MG63 (cell line): ENCODE measurements at regions not wholly inside any gene's neighbourhood (a gene's known extent, or its start where the extent isn't known, plus 50 kb on each side); places are given as distances from the start of the nearest gene placed in this dataset.

Experiments
- DNase-seq: peaks from one replicate; pipeline ENCODE4 v3.0.0-alpha.2; 2020
- H3K27me3 ChIP-seq: fragments of 250-450 bp; sonication (Bioruptor Pico); 2 replicates; pipeline ENCODE4 v1.5.1; 2020; ENCODE audit warnings: mild to moderate bottlenecking, moderate library complexity
- H3K36me3 ChIP-seq: fragments of 250-450 bp; sonication (Bioruptor Pico); 2 replicates; pipeline ENCODE4 v1.5.1; 2020; ENCODE audit warnings: mild to moderate bottlenecking, moderate library complexity
- H3K4me3 ChIP-seq: fragments of 250-450 bp; sonication (Bioruptor Pico); 2 replicates; pipeline ENCODE4 v1.5.1; 2020; ENCODE audit warnings: mild to moderate bottlenecking, moderate library complexity
- H3K9me3 ChIP-seq: fragments of 250-450 bp; sonication (Bioruptor Pico); 2 replicates; pipeline ENCODE4 v1.5.1; 2020; ENCODE audit warnings: mild to moderate bottlenecking, moderate library complexity

- Histone ChIP-seq H3K36me3 (no peaks in the 10 kb centered on the region), H3K4me3 (no peak overlapping the region), H3K27me3 (peaks cover 3% of the 10 kb centered on the region; the same call in 1 of the 2 replicates), H3K9me3 (no peaks in the 10 kb centered on the region)
- DNase-seq, result no peak
These were observed 157.3 kb downstream of the ASCL4 start for GRCh38 chr12:107931761-107932160.

GRCh38 chr12:107938446-107938845 lies 163.9 kb downstream of the ASCL4 start:
- Histone ChIP-seq H3K4me3 (no peak overlapping the region), H3K36me3 (no peaks in the 10 kb centered on the region), H3K27me3 (peaks cover 3% of the 10 kb centered on the region; the same call in 1 of the 2 replicates), H3K9me3 (no peaks in the 10 kb centered on the region; the same call in 1 of the 2 replicates)
- no peak for DNase-seq

- H3K4me3 ChIP-seq, result no peak overlapping the region
- peaks cover 9% of the 10 kb centered on the region for H3K27me3 ChIP-seq
- peaks cover 2% of the 10 kb centered on the region; the same call in 1 of the 2 replicates for H3K9me3 ChIP-seq
- no peak for DNase-seq
- H3K36me3 ChIP-seq, result no peaks in the 10 kb centered on the region
These were observed 174.0 kb downstream of the ASCL4 start for GRCh38 chr12:107948391-107948945.

- H3K9me3 ChIP-seq, result no peaks in the 10 kb centered on the region
- no peaks in the 10 kb centered on the region for H3K36me3 ChIP-seq
- DNase-seq, result no peak
- H3K4me3 ChIP-seq, result no peak overlapping the region
- H3K27me3 ChIP-seq, result peaks cover 3% of the 10 kb centered on the region
These were observed 176.5 kb downstream of the ASCL4 start for GRCh38 chr12:107951024-107951423.

- Histone ChIP-seq H3K9me3 (no peaks in the 10 kb centered on the region), H3K4me3 (no peak overlapping the region), H3K27me3 (no peaks in the 10 kb centered on the region; the same call in 1 of the 2 replicates), H3K36me3 (no peaks in the 10 kb centered on the region)
- no peak for DNase-seq
These were observed 173.0 kb upstream of the WSCD2 start for GRCh38 chr12:107955966-107956643.

GRCh38 chr12:107957459-107957858 lies 171.6 kb upstream of the WSCD2 start:
- no peak for DNase-seq
- no peaks in the 10 kb centered on the region for H3K36me3 ChIP-seq
- no peaks in the 10 kb centered on the region for H3K9me3 ChIP-seq
- no peaks in the 10 kb centered on the region; the same call in 1 of the 2 replicates for H3K27me3 ChIP-seq
- H3K4me3 ChIP-seq, result no peak overlapping the region

- Histone ChIP-seq H3K36me3 (no peaks in the 10 kb centered on the region), H3K4me3 (no peak overlapping the region), H3K27me3 (no peaks in the 10 kb centered on the region), H3K9me3 (no peaks in the 10 kb centered on the region)
- DNase-seq, result no peak
These were observed 165.5 kb upstream of the WSCD2 start for GRCh38 chr12:107963635-107964034.

GRCh38 chr12:107967170-107967569 lies 161.9 kb upstream of the WSCD2 start:
- peak; percentile 25 for DNase-seq
- no peaks in the 10 kb centered on the region for H3K36me3 ChIP-seq
- no peak overlapping the region for H3K4me3 ChIP-seq
- H3K27me3 ChIP-seq, result no peaks in the 10 kb centered on the region
- H3K9me3 ChIP-seq, result no peaks in the 10 kb centered on the region

- peaks cover 11% of the 10 kb centered on the region for H3K27me3 ChIP-seq
- H3K4me3 ChIP-seq, result no peak overlapping the region
- peaks cover 2% of the 10 kb centered on the region; the same call in 1 of the 2 replicates for H3K9me3 ChIP-seq
- H3K36me3 ChIP-seq, result no peaks in the 10 kb centered on the region
- no peak for DNase-seq
These were observed 155.1 kb upstream of the WSCD2 start for GRCh38 chr12:107973950-107974349.

GRCh38 chr12:107976331-107976730 lies 152.8 kb upstream of the WSCD2 start:
- peaks cover 15% of the 10 kb centered on the region for H3K27me3 ChIP-seq
- H3K36me3 ChIP-seq, result no peaks in the 10 kb centered on the region
- H3K4me3 ChIP-seq, result no peak overlapping the region

GRCh38 chr12:107978201-107978600 lies 150.9 kb upstream of the WSCD2 start:
- H3K27me3 ChIP-seq, result peaks cover 15% of the 10 kb centered on the region; the same call in 1 of the 2 replicates
- DNase-seq, result no peak
- H3K4me3 ChIP-seq, result no peak overlapping the region
- peaks cover 2% of the 10 kb centered on the region; the same call in 1 of the 2 replicates for H3K9me3 ChIP-seq
- no peaks in the 10 kb centered on the region for H3K36me3 ChIP-seq

More at GRCh38 chr12:107976331-107976730, 152.8 kb upstream of the WSCD2 start:
- DNase-seq, result no peak
- H3K9me3 ChIP-seq, result peaks cover 2% of the 10 kb centered on the region; the same call in 1 of the 2 replicates

- Histone ChIP-seq H3K9me3 (peaks cover 2% of the 10 kb centered on the region; the same call in 1 of the 2 replicates), H3K36me3 (no peaks in the 10 kb centered on the region), H3K27me3 (peaks cover 15% of the 10 kb centered on the region; the same call in 1 of the 2 replicates), H3K4me3 (no peak overlapping the region)
- no peak for DNase-seq
These were observed 150.4 kb upstream of the WSCD2 start for GRCh38 chr12:107978641-107979040.

- H3K9me3 ChIP-seq, result no peaks in the 10 kb centered on the region
- DNase-seq, result peak; percentile 1
- H3K36me3 ChIP-seq, result no peaks in the 10 kb centered on the region
- peaks cover 7% of the 10 kb centered on the region; the same call in 1 of the 2 replicates for H3K27me3 ChIP-seq
- no peak overlapping the region for H3K4me3 ChIP-seq
These were observed 145.2 kb upstream of the WSCD2 start for GRCh38 chr12:107983756-107984472.

GRCh38 chr12:107984973-107985372 lies 144.1 kb upstream of the WSCD2 start:
- Histone ChIP-seq H3K27me3 (0 out of 2 replicates have a peak, but pooled peaks cover 3% of the 10 kb centered on the region), H3K4me3 (no peak overlapping the region), H3K9me3 (no peaks in the 10 kb centered on the region), H3K36me3 (no peaks in the 10 kb centered on the region)
- DNase-seq, result no peak

- no peak for DNase-seq
- no peak overlapping the region for H3K4me3 ChIP-seq
- H3K36me3 ChIP-seq, result no peaks in the 10 kb centered on the region
- H3K27me3 ChIP-seq, result 0 out of 2 replicates have a peak, but pooled peaks cover 3% of the 10 kb centered on the region
- no peaks in the 10 kb centered on the region for H3K9me3 ChIP-seq
These were observed 142.9 kb upstream of the WSCD2 start for GRCh38 chr12:107986183-107986582.

GRCh38 chr12:107990325-107990724 lies 138.8 kb upstream of the WSCD2 start:
- no peaks in the 10 kb centered on the region for H3K36me3 ChIP-seq
- no peak overlapping the region for H3K4me3 ChIP-seq
- no peaks in the 10 kb centered on the region for H3K27me3 ChIP-seq
- peak; percentile 7 for DNase-seq
- no peaks in the 10 kb centered on the region for H3K9me3 ChIP-seq

- no peaks in the 10 kb centered on the region for H3K36me3 ChIP-seq
These were observed 137.1 kb upstream of the WSCD2 start for GRCh38 chr12:107992029-107992428.

More at GRCh38 chr12:107992029-107992428, 137.1 kb upstream of the WSCD2 start:
- Histone ChIP-seq H3K27me3 (no peaks in the 10 kb centered on the region), H3K4me3 (no peak overlapping the region), H3K9me3 (no peaks in the 10 kb centered on the region)
- DNase-seq, result no peak
